H1 (cell line): ENCODE measurements at regions not wholly inside any gene's neighbourhood (a gene's known extent, or its start where the extent isn't known, plus 50 kb on each side); places are given as distances from the start of the nearest gene placed in this dataset.

Experiments
- CTCF ChIA-PET: fragments of 300-600 bp; sonication (Branson Sonifier 250); formaldehyde crosslinking; loops from one replicate; lab custom pipeline; 2021; ENCODE audit not compliant: partially characterized antibody; lab: Charles Lee
- POLR2A ChIA-PET: fragments of 300-600 bp; sonication (Branson Sonifier 250); formaldehyde crosslinking; loops from one replicate; lab custom pipeline; 2021; ENCODE audit warnings: inconsistent platforms; ENCODE audit not compliant: partially characterized antibody; lab: Charles Lee
- DNase-seq, 2 experiments: peaks; one replicate each; pipeline versions ENCODE4 v3.0.0 to v3.0.0-alpha.2; 2010 to 2022; ENCODE audit warnings: low spot score in 2 of 2, low read depth in 1 of 2, mixed read lengths in 1 of 2
- FAIRE-seq: peaks from 2 replicates; lab custom pipeline; 2011; peaks lifted over from hg19 to GRCh38; lab: Jason Lieb, UNC
- H2AFZ ChIP-seq: 2 replicates; pipeline ENCODE4 v1.8.1; 2012; ENCODE audit warnings: low read length, inconsistent platforms
- H2AK5ac ChIP-seq: 2 replicates; pipeline ENCODE4 v1.6.1; 2013; ENCODE audit warnings: low read depth, low read length
- H2BK120ac ChIP-seq: replicated peaks from 2 replicates; pipeline ENCODE3; 2013; ENCODE audit warnings: low read depth, low read length, inconsistent platforms
- H2BK12ac ChIP-seq: 2 replicates; pipeline ENCODE4 v1.6.1; 2013; ENCODE audit warnings: low read depth, low read length
- H2BK15ac ChIP-seq: 2 replicates; pipeline ENCODE4 v1.6.1; 2013; ENCODE audit warnings: low read length
- H2BK20ac ChIP-seq: 2 replicates; pipeline ENCODE4 v1.6.1; 2013; ENCODE audit warnings: low read length
- H2BK5ac ChIP-seq: 2 replicates; pipeline ENCODE4 v1.6.1; 2013; ENCODE audit warnings: low read depth, low read length
- H3K14ac ChIP-seq: 2 replicates; pipeline ENCODE4 v1.6.1; 2013; ENCODE audit warnings: inconsistent platforms; ENCODE audit not compliant: insufficient read length
- H3K18ac ChIP-seq: 2 replicates; pipeline ENCODE4 v1.6.1; 2013; ENCODE audit warnings: low read length; ENCODE audit errors: extremely low read depth
- H3K23ac ChIP-seq: 2 replicates; pipeline ENCODE4 v1.6.1; 2013; ENCODE audit warnings: inconsistent platforms; ENCODE audit not compliant: insufficient read length
- H3K23me2 ChIP-seq: 2 replicates; pipeline ENCODE4 v1.6.1; 2013; ENCODE audit warnings: low read depth, low read length
- H3K27ac ChIP-seq: 2 replicates; pipeline ENCODE4 v1.6.1; 2011; ENCODE audit warnings: low read depth, low read length, inconsistent platforms
- H3K27me3 ChIP-seq, 4 experiments: replicated peaks in 1 of 4; 1 replicate in 1 of 4; 2 replicates in 3 of 4; pipeline versions ENCODE4 v1.6.1 to v1.8.1; 2011 to 2013; ENCODE audit warnings: low read length in 3 of 4, mild to moderate bottlenecking in 3 of 4, inconsistent platforms in 2 of 4, mixed read lengths in 2 of 4, moderate library complexity in 1 of 4; ENCODE audit not compliant: control insufficient read depth in 3 of 4, insufficient read depth in 3 of 4; ENCODE audit errors: extremely low read depth in 1 of 4
- H3K36me3 ChIP-seq, 4 experiments: 2 replicates each; pipeline versions ENCODE4 v1.6.1 to v1.8.1; 2011 to 2013; ENCODE audit warnings: mild to moderate bottlenecking in 4 of 4, low read length in 3 of 4, moderate library complexity in 2 of 4, control low read depth in 1 of 4, inconsistent platforms in 1 of 4; ENCODE audit not compliant: insufficient read depth in 4 of 4, control insufficient read depth in 2 of 4
- H3K4ac ChIP-seq: replicated peaks from 2 replicates; pipeline ENCODE3; 2013; ENCODE audit warnings: low read length, low read depth, mixed read lengths, inconsistent platforms; ENCODE audit not compliant: insufficient read length
- H3K4me1 ChIP-seq, 4 experiments: replicated peaks in 1 of 4; 1 replicate in 1 of 4; 2 replicates in 3 of 4; pipeline versions ENCODE4 v1.6.1 to v1.8.1; 2011 to 2013; ENCODE audit warnings: low read length in 3 of 4, inconsistent platforms in 2 of 4, mixed read lengths in 1 of 4; ENCODE audit not compliant: insufficient read depth in 4 of 4, control insufficient read depth in 3 of 4
- H3K4me2 ChIP-seq, 2 experiments: 2 replicates each; pipeline versions ENCODE4 v1.6.1 to v1.8.1; 2011 to 2013; ENCODE audit warnings: low read depth in 2 of 2, low read length in 2 of 2, control low read depth in 1 of 2, inconsistent platforms in 1 of 2, mild to moderate bottlenecking in 1 of 2; ENCODE audit not compliant: insufficient read depth in 1 of 2
- H3K4me3 ChIP-seq, 4 experiments: fragments of 200-600, 300-600 bp in 1 of 4; sonication (generic), shearing (Covaris generic), sonication (Bioruptor Twin) in 1 of 4; 2 replicates each; pipeline versions ENCODE4 v1.5.1 to v1.8.1; 2011 to 2016; ENCODE audit warnings: low read length in 4 of 4, low read depth in 3 of 4, control low read depth in 2 of 4, inconsistent platforms in 2 of 4, mild to moderate bottlenecking in 2 of 4, mixed read lengths in 1 of 4, moderate library complexity in 1 of 4; ENCODE audit not compliant: insufficient read depth in 2 of 4; ENCODE audit errors: extremely low read depth in 1 of 4
- H3K56ac ChIP-seq: replicated peaks from 2 replicates; pipeline ENCODE3; 2013; ENCODE audit warnings: low read depth, mild to moderate bottlenecking, mixed read lengths, low read length, inconsistent platforms; ENCODE audit not compliant: insufficient read length
- H3K79me1 ChIP-seq: 2 replicates; pipeline ENCODE4 v1.6.1; 2013; ENCODE audit warnings: low read depth, low read length, control low read depth
- H3K79me2 ChIP-seq, 2 experiments: 2 replicates each; pipeline versions ENCODE4 v1.6.1 to v1.8.1; 2012 to 2013; ENCODE audit warnings: low read length in 2 of 2, mild to moderate bottlenecking in 2 of 2, inconsistent platforms in 1 of 2; ENCODE audit not compliant: insufficient read depth in 2 of 2, control insufficient read depth in 1 of 2
- H3K9ac ChIP-seq, 4 experiments: replicated peaks in 1 of 4; 1 replicate in 1 of 4; 2 replicates in 3 of 4; pipeline versions ENCODE4 v1.6.1 to v1.8.1; 2011 to 2013; ENCODE audit warnings: low read depth in 3 of 4, low read length in 3 of 4, control low read depth in 2 of 4, mild to moderate bottlenecking in 2 of 4, moderate library complexity in 2 of 4, inconsistent platforms in 1 of 4; ENCODE audit errors: extremely low read depth in 1 of 4
- H3K9me3 ChIP-seq, 2 experiments: 2 replicates each; pipeline versions ENCODE4 v1.6.1 to v1.8.1; 2012 to 2013; ENCODE audit warnings: mild to moderate bottlenecking in 2 of 2, moderate library complexity in 2 of 2, control low read depth in 1 of 2, inconsistent platforms in 1 of 2, low read depth in 1 of 2, low read length in 1 of 2, mixed read lengths in 1 of 2; ENCODE audit not compliant: insufficient read depth in 2 of 2
- H4K20me1 ChIP-seq, 2 experiments: replicated peaks in 1 of 2; 2 replicates each; pipeline versions ENCODE3 to v1.8.1; 2011 to 2013; ENCODE audit warnings: inconsistent platforms in 2 of 2, low read length in 2 of 2, mild to moderate bottlenecking in 1 of 2; ENCODE audit not compliant: insufficient read depth in 2 of 2, control insufficient read depth in 1 of 2
- H4K5ac ChIP-seq: 2 replicates; pipeline ENCODE4 v1.6.1; 2013; ENCODE audit warnings: low read length, low read depth, mixed read lengths, inconsistent platforms; ENCODE audit not compliant: insufficient read length
- H4K8ac ChIP-seq: 2 replicates; pipeline ENCODE4 v1.8.0; 2013; ENCODE audit warnings: mild to moderate bottlenecking, moderate library complexity, low read length, inconsistent platforms; ENCODE audit not compliant: insufficient read depth; ENCODE audit errors: extremely low read depth
- H4K91ac ChIP-seq: replicated peaks from 2 replicates; pipeline ENCODE3; 2013; ENCODE audit warnings: low read length, mixed read lengths, inconsistent platforms; ENCODE audit not compliant: insufficient read length
- CBX5 ChIP-seq: fragments of 300-800, 300-1000 bp; sonication (generic); IDR thresholded peaks from 2 replicates; pipeline ENCODE4 v1.7.1; 2016; ENCODE audit warnings: antibody characterized with exemption, low read length, low read depth
- CBX8 ChIP-seq: fragments of 300-800, 300-1000 bp; sonication (generic); IDR thresholded peaks from 2 replicates; pipeline ENCODE4 v1.7.1; 2016; ENCODE audit warnings: low read depth, low read length, borderline replicate concordance
- CHD1 ChIP-seq: IDR thresholded peaks from 2 replicates; pipeline ENCODE4 v1.6.1; 2012; ENCODE audit warnings: low read depth, low read length, improper control_type of control experiment
- CREB1 ChIP-seq: IDR thresholded peaks from 2 replicates; pipeline ENCODE4 v1.6.1; 2012; ENCODE audit warnings: inconsistent platforms
- CTBP2 ChIP-seq: IDR thresholded peaks from 2 replicates; pipeline ENCODE4 v1.7.0; 2011; ENCODE audit warnings: borderline replicate concordance, mild to moderate bottlenecking, moderate library complexity, mixed read lengths, low read length; ENCODE audit not compliant: insufficient read depth, insufficient read length
- KDM1A ChIP-seq: fragments of 200-600, 300-600 bp; sonication (generic); IDR thresholded peaks from 2 replicates; pipeline ENCODE4 v1.7.1; 2016; ENCODE audit warnings: mild to moderate bottlenecking, low read length, borderline replicate concordance
- NRF1 ChIP-seq: IDR thresholded peaks from 2 replicates; pipeline ENCODE4 v1.6.1; 2011; ENCODE audit warnings: mild to moderate bottlenecking, low read depth, low read length, improper control_type of control experiment
- RBBP5 ChIP-seq: IDR thresholded peaks from 2 replicates; pipeline ENCODE4 v1.7.1; 2012; ENCODE audit warnings: low read depth, mild to moderate bottlenecking, inconsistent platforms, low read length, moderate library complexity, borderline replicate concordance
- SIRT6 ChIP-seq: IDR thresholded peaks from one replicate; pipeline ENCODE4 v1.7.1; 2012; ENCODE audit warnings: low read length, inconsistent platforms
- YY1 ChIP-seq: IDR thresholded peaks from 2 replicates; pipeline ENCODE4 v1.6.1; 2011; ENCODE audit warnings: low read depth, mild to moderate bottlenecking, low read length
- WGBS, 2 experiments: shearing (Covaris generic) in 1 of 2; methylation state at CpG; one replicate each; pipeline versions ENCODE4 v1.1.6 to v1.1.7; 2013 to 2015; ENCODE audit warnings: low lambda C conversion rate in 2 of 2, mixed read lengths in 2 of 2, inconsistent platforms in 1 of 2, low coverage in 1 of 2, missing lambda C conversion rate in 1 of 2; ENCODE audit not compliant: insufficient replicate concordance in 2 of 2, insufficient coverage in 1 of 2, insufficient read length in 1 of 2; ENCODE audit errors: extremely low coverage in 1 of 2, missing lambda C conversion rate in 1 of 2; 5-methylcytosine and 5-hydroxymethylcytosine counted together

GRCh38 chr13:58247080-58247479, 615.5 kb downstream of the PCDH17 start:
- no peak overlapping the region for H3K4me3 ChIP-seq
- H3K9me3 ChIP-seq: 0 out of 4 replicates have a peak, but pooled peaks cover 0 to 2% of the 10 kb centered on the region in 2 experiments
- 85% methylated on average over 2 of the region's 2 CpGs; no CpG with 5 or more reads in 1 of the 2 experiments for whole genome bisulfite sequencing, 2 experiments
- no peak overlapping the region for H4K8ac ChIP-seq
- H3K36me3 ChIP-seq: no peaks in the 10 kb centered on the region
- POLR2A ChIA-PET: no interaction called here
- no peak overlapping the region for H2BK5ac ChIP-seq
- H3K79me2 ChIP-seq: no peaks in the 10 kb centered on the region
- no peak overlapping the region for H4K5ac ChIP-seq
- no peak overlapping the region for H2BK120ac ChIP-seq
- H4K20me1 ChIP-seq: no peaks in the 10 kb centered on the region
- no peak overlapping the region for H2BK12ac ChIP-seq
- H4K91ac ChIP-seq: no peak overlapping the region
- H3K18ac ChIP-seq: no peak overlapping the region
- no peak overlapping the region for H3K4me2 ChIP-seq
- no peak overlapping the region for H2BK20ac ChIP-seq
- H2AFZ ChIP-seq: no peak overlapping the region
- H3K79me1 ChIP-seq: no peaks in the 10 kb centered on the region
- H2AK5ac ChIP-seq: no peak overlapping the region
- no peaks in the 10 kb centered on the region for H3K27me3 ChIP-seq
- no peak overlapping the region for H3K56ac ChIP-seq
- no peak overlapping the region for H3K4ac ChIP-seq
- H3K4me1 ChIP-seq: no peaks in the 10 kb centered on the region
- DNase-seq (no peak), FAIRE-seq (no peak)
- no peaks in the 10 kb centered on the region; the same call in 1 of the 2 replicates for H3K23me2 ChIP-seq
- no peak overlapping the region for H3K23ac ChIP-seq
- no peak overlapping the region for H3K14ac ChIP-seq
- no peak overlapping the region for H3K9ac ChIP-seq
- CTCF ChIA-PET: no interaction called here
- no peak overlapping the region for H2BK15ac ChIP-seq
- no peak overlapping the region for H3K27ac ChIP-seq
- no peak for TF ChIP-seq KDM1A
- no peak for TF ChIP-seq NRF1
- TF ChIP-seq RBBP5: no peak
- no peak for TF ChIP-seq YY1
- no peak for TF ChIP-seq SIRT6
- no peak for TF ChIP-seq CBX8
- no peak for TF ChIP-seq CREB1
- no peak for TF ChIP-seq CTBP2
- TF ChIP-seq CBX5: no peak
- TF ChIP-seq CHD1: no peak
